Activated CD8-positive, alpha-beta memory T cell treated with anti-CD3 and anti-CD28 coated beads, Interleukin-2, amount 50 U/mL, for 4 hours (primary cell): ENCODE measurements at regions not wholly inside any gene's neighbourhood (a gene's known extent, or its start where the extent isn't known, plus 50 kb on each side); places are given as distances from the start of the nearest gene placed in this dataset.

ENCODE experiments used
- DNase-seq: peaks from one replicate; pipeline ENCODE4 v3.0.0-alpha.2; 2020

DNA sequence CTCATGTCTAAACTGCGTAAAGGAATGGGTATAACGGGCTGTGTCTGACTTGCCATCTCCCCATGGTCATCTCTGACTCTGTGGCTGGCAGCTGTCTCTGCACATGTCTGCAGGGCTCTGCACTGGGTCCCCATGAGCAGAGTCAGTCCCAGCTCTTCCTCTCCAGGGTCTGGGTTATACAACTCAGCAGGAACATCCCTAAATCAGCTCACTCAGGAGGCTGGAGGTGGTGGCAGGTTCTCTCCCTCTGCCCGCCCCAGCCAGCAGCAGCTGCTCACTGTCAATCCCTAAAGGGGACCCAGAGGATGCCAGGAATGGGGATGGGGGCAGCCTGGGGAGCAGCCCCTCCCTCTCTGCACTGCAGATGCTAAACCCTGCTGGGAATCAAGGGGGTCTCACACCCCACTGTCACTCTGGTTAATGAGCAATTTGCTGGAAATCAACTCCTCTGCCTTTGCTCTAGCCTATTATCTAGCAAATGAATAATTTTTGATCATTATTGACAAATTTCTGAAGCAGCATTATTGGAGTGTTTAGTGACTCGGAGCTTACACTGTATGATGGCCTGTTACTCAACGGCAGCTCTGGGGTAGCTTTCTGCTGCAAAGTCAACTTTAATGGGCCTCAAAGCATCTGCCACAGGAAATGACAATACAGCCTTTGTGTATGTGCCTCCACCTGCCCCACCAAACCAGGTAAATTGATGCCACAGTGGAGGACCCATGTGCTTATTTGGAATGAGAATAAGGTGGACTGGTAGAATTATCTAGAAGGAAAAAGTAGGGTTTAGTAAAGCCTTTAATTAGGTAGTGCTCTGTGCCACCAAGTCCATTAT is 55.7 kb upstream of the SHANK2 start:
- DNase-seq = no peak

DNA sequence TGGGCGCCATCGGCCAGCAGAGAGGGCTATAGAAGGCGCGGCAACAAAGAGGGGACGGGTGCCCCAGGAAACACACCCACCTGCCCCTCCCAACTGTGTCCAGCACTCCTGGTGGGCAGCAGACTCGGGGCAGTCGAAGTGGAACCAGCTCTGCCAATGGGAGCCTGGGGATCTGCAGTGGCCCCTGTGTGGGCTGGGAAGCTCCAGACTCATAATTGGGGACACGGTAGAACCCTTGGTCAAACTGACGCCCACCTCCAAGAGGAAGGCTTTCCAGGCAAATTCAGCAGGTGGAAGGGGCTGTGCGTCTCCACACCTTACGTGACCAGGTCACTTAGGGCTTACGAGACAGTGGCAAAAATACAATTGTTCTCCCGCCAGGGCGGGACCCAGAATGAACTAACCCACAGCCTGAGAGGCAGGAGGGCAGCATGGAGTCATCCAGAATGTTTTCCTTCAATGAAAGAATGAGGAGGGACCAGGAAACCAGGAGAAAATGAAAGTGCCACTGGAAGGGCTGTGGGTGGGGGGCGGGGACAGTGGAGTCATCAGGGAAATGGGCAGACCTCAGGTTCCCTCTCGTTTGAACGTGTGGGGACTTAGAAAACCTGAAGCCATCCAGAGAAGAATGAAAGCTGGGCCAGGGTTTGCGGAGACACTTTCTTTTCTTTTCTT is 53.2 kb upstream of the SHANK2 start:
- DNase-seq = no peak

DNA sequence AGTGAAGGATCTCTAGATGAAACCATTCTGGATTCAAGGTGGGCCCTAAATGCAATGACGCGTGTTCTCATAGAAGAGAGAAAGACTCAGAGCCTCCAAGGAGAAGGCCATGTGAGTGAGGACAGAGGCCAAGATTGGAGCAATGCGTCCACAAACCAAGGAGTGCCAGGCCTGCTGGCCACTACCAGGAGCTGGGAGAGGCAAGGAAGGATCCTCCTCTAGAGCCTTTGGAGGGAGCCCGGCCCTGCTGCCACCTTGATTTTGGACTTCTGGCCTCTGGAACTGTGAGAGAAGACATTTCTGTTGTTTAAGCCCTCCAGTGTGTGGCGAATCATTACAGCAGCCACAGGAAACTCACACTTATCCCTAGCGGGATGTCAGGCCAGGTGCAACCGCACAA is 52.7 kb upstream of the SHANK2 start:
- DNase-seq = no peak

DNA sequence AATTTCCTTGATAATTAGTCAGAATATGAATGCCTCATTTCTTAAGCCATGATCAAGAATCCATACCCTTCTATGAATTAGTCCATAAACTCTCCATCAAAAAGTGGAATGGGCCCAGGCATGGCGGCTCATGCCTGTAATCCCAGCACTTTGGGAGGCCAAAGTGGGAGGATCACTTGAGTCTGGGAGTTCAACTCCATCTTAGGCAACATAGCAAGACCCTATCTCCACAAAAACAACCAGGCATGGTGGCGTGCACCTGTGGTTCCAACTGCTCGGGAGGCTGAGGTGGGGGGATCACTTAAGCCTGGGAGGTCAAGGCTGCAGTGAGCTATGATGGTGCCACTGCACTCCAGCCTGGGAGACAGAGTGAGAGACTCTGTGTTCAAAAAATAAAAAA is 52.1 kb upstream of the SHANK2 start:
- no peak for DNase-seq

DNA sequence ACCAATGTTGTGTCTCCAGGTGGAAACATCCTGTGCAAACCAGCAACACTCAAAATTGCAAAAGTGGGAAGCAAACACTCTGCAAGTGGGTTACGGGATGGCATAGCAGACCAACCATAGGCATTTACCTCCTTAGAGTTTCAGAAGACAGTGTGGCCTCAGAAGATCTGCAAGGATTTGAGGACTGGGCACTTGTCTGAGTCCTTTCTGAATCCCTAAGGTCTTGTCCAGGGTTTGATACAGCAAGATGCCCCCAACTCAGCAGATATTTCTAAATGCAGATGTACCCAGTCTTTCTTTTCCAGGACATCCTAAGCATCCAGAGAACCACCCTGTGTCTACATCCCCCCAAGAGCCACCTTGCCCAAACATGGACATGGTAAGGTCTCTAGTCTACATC is 51.7 kb upstream of the SHANK2 start:
- DNase-seq = no peak

DNA sequence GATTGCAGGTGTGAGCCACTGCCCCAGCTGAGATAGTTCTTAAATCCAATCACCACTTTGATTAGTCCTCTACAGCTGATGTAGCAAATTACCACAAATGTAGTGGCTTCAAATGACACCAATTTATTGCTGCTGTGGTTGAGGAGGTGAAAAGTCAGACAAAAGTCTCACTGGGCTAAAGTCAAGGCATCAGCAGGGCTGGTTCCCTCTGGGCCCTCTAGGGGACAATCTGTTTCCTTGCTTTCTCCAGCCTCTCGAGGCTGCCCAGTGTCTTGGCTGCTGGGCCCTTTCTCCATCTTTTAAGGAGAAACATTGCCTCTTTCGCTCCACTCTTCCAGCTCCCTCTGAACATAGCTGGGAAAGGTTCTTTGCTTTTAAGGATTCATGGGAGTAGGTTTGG is 50.5 kb upstream of the SHANK2 start:
- DNase-seq = no peak

DNA sequence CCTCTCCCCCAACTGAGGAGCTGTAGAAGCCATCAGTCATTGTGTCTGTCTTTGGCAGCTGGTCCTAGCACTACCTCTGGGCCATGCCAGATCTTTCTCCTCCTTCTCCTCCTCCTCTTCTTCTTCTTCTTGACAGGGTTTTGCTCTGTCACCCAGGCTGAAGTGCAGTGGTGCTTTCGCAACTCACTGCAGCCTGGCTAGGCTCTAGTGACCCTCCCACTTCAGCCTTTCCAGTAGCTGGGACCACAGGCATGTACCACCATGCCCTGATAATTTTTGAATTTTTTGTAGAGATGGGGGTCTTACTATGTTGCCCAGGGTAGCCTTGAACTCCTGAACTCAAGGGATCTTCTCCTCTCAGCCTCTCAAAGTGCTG is 50.1 kb upstream of the SHANK2 start:
- DNase-seq = no peak
